ENCODE measurements at regions not wholly inside any gene's neighbourhood (a gene's known extent, or its start where the extent isn't known, plus 50 kb on each side); places are given as distances from the start of the nearest gene placed in this dataset.

GRCh38 chr3:851098-851790 is 241.6 kb upstream of the CNTN6 start:
- H3K9me3 Mint-ChIP-seq, result peaks cover 2% of the 10 kb centered on the region
- H3K27me3 Mint-ChIP-seq (ENCODE audit: low read depth), result no peaks in the 10 kb centered on the region
- no peaks in the 10 kb centered on the region for H3K36me3 Mint-ChIP-seq (ENCODE audit: low read depth)
- TF ChIP-seq, protein P1, sequence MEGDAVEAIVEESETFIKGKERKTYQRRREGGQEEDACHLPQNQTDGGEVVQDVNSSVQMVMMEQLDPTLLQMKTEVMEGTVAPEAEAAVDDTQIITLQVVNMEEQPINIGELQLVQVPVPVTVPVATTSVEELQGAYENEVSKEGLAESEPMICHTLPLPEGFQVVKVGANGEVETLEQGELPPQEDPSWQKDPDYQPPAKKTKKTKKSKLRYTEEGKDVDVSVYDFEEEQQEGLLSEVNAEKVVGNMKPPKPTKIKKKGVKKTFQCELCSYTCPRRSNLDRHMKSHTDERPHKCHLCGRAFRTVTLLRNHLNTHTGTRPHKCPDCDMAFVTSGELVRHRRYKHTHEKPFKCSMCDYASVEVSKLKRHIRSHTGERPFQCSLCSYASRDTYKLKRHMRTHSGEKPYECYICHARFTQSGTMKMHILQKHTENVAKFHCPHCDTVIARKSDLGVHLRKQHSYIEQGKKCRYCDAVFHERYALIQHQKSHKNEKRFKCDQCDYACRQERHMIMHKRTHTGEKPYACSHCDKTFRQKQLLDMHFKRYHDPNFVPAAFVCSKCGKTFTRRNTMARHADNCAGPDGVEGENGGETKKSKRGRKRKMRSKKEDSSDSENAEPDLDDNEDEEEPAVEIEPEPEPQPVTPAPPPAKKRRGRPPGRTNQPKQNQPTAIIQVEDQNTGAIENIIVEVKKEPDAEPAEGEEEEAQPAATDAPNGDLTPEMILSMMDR (conservative IDR thresholded peaks at IDR 0.05), result no peak
- no peak for DNase-seq (ENCODE audit: low read depth, low spot score)
- H3K4me3 Mint-ChIP-seq, result no peak overlapping the region
- H3K27ac Mint-ChIP-seq (ENCODE audit: unreplicated experiment), result no peak overlapping the region
- no peaks in the 10 kb centered on the region for H3K4me1 Mint-ChIP-seq

DNA sequence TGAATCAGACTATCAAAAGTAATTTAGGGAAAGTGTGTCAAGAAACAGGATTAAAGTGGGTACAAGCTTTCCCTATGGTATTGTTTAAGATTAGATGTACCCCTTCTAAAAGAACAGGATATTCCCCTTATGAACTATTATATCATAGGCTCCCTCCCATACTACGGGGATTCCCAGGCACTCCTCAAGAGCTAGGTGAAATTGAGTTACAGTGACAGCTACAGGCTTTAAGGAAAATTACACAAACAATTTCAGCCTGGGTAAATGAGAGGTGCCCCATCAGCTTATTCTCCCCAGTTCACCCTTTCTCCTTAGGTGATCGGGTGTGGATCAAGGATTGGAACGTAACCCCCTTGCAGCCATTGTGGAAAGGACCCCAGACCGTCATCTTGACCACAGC is 240.8 kb upstream of the CNTN6 start:
- Mint-ChIP-seq H3K4me3 (no peak overlapping the region), H3K27ac (ENCODE audit: unreplicated experiment) (no peak overlapping the region), H3K9me3 (peaks cover 4% of the 10 kb centered on the region), H3K4me1 (no peaks in the 10 kb centered on the region), H3K36me3 (ENCODE audit: low read depth) (peaks cover 2% of the 10 kb centered on the region), H3K27me3 (ENCODE audit: low read depth) (no peaks in the 10 kb centered on the region)
- no peak for DNase-seq (ENCODE audit: low read depth, low spot score)
- TF ChIP-seq, protein P1 (conservative IDR thresholded peaks at IDR 0.05), result no peak

- peaks cover 4% of the 10 kb centered on the region for H3K9me3 Mint-ChIP-seq
- TF ChIP-seq, protein P1 (conservative IDR thresholded peaks at IDR 0.05), result no peak
- no peak overlapping the region for H3K27ac Mint-ChIP-seq (ENCODE audit: unreplicated experiment)
- no peak for DNase-seq (ENCODE audit: low read depth, low spot score)
- H3K27me3 Mint-ChIP-seq (ENCODE audit: low read depth), result no peaks in the 10 kb centered on the region
- no peaks in the 10 kb centered on the region for H3K4me1 Mint-ChIP-seq
- H3K4me3 Mint-ChIP-seq, result no peak overlapping the region
- peaks cover 2% of the 10 kb centered on the region for H3K36me3 Mint-ChIP-seq (ENCODE audit: low read depth)
Measured at GRCh38 chr3:853489-853888, 239.3 kb upstream of the CNTN6 start.

DNA sequence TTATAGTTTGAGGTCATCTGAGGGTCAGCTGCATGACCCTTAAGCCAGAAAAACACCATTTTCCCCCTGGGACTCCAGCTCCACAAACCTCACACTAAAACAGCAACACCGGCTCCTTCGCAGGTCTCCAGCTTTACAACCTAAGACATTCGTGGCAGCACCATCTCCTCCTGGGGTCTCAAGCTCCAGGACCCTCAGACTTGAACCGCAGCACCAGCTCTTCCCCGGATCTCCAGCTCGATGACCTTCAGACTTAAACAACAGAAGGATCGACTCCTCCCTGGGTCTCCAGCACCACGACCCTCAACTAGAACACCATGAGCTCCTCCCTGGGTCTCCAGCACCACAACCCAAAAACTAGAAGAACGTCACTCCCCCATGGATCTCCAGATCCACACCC is 233.7 kb upstream of the CNTN6 start:
- no peak overlapping the region for H3K27ac Mint-ChIP-seq (ENCODE audit: unreplicated experiment)
- no peaks in the 10 kb centered on the region for H3K4me1 Mint-ChIP-seq
- peaks cover 5% of the 10 kb centered on the region for H3K36me3 Mint-ChIP-seq (ENCODE audit: low read depth)
- no peaks in the 10 kb centered on the region for H3K27me3 Mint-ChIP-seq (ENCODE audit: low read depth)
- TF ChIP-seq, protein P1 (conservative IDR thresholded peaks at IDR 0.05), result no peak
- H3K9me3 Mint-ChIP-seq, result peaks cover 4% of the 10 kb centered on the region
- no peak overlapping the region for H3K4me3 Mint-ChIP-seq
- no peak for DNase-seq (ENCODE audit: low read depth, low spot score)

DNA sequence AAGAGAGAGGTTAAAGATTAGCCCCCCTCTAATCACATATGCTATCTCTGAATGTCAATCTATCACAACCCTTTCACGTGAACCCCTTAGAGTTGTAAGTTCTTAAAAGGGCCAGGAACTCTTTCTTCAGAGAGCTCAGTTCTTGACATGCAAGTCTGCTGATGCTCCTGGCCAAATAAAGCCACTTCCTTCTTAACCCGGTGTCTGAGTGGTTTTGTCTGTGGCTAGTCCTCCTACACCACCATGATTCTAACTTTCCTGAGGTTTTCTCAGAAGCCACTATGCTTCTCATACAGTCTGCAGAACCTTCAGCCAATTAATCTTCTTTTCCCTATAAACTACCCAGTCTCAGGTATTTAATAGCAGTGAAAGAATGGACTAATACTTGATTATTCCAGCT is 231.1 kb upstream of the CNTN6 start:
- H3K27ac Mint-ChIP-seq (ENCODE audit: unreplicated experiment), result no peak overlapping the region
- no peaks in the 10 kb centered on the region for H3K4me1 Mint-ChIP-seq

More for the DNA sequence above, 231.1 kb upstream of the CNTN6 start:
- no peaks in the 10 kb centered on the region for H3K27me3 Mint-ChIP-seq (ENCODE audit: low read depth)
- H3K4me3 Mint-ChIP-seq, result no peak overlapping the region
- peaks cover 3% of the 10 kb centered on the region for H3K36me3 Mint-ChIP-seq (ENCODE audit: low read depth)
- no peak for DNase-seq (ENCODE audit: low read depth, low spot score)
- TF ChIP-seq, protein P1 (conservative IDR thresholded peaks at IDR 0.05), result no peak
- peaks cover 4% of the 10 kb centered on the region for H3K9me3 Mint-ChIP-seq

Measured in neural crest cell (in vitro differentiated cells).